ENCODE measurements at regions not wholly inside any gene's neighbourhood (a gene's known extent, or its start where the extent isn't known, plus 50 kb on each side); places are given as distances from the start of the nearest gene placed in this dataset.
A peak's percentile ranks its signal among the peaks of the same experiment; 100 is the strongest.

DNA sequence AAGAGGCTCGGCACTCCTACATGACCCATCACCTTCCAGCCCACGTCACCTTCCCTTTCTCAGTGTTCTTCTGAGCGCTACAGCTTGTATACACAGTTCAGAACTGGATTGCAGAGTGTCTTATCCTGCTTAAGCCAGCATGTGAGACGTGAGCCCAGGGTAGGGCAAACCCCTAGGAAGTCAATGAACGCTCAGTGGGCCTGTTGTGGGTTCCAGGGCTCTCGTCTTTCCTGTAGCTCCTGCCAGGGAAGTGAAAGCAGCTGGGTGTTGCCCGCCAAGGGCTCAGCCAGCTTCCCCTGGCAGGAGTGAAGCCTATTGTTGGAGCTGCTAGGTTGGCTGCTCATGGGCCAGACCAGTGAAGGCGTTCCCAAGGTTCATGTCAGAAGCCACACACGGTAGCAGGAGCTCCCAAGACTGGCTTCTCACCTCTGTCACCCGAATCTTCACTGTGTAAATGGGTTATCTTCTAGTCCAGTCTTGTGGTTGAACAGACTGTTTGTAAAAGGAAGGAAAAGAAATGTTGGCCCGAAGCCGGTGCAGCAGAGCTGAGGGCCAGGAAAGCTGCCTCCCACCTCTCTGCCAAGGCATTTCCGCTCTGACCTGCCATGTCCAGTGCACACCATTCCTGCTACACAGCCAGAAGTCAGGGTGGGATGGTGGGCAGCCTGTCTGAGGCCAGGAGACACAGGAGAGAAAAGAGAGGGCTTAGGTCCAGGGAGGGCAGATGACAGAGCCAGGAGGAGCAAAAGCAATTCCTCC, 69.6 kb upstream of the RMDN2 start:
- DNase-seq (peak in 1 of 5 donors; percentile 81), FAIRE-seq (no peak)
- intact Hi-C loops (cut with DNase I): no loop called here
- peak overlapping the region; percentile 48 to 63 for H3K27ac ChIP-seq (ENCODE audit: low read depth in 2 of 2, low read length in 2 of 2)
- no peaks in the 10 kb centered on the region for H3K36me3 ChIP-seq (ENCODE audit: control insufficient read depth in 2 of 3, insufficient read depth in 3 of 3, low read length in 3 of 3)
- no peaks in the 10 kb centered on the region for H3K27me3 ChIP-seq (ENCODE audit: control insufficient read depth, insufficient read depth, low read length)
- TF ChIP-seq, protein P1, sequence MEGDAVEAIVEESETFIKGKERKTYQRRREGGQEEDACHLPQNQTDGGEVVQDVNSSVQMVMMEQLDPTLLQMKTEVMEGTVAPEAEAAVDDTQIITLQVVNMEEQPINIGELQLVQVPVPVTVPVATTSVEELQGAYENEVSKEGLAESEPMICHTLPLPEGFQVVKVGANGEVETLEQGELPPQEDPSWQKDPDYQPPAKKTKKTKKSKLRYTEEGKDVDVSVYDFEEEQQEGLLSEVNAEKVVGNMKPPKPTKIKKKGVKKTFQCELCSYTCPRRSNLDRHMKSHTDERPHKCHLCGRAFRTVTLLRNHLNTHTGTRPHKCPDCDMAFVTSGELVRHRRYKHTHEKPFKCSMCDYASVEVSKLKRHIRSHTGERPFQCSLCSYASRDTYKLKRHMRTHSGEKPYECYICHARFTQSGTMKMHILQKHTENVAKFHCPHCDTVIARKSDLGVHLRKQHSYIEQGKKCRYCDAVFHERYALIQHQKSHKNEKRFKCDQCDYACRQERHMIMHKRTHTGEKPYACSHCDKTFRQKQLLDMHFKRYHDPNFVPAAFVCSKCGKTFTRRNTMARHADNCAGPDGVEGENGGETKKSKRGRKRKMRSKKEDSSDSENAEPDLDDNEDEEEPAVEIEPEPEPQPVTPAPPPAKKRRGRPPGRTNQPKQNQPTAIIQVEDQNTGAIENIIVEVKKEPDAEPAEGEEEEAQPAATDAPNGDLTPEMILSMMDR (IDR thresholded peaks at IDR 0.05; ENCODE audit: borderline replicate concordance, extremely low read depth, insufficient read depth): no peak
- H3K4me1 ChIP-seq (ENCODE audit: control insufficient read depth in 2 of 3, insufficient read depth in 2 of 3, low read depth in 1 of 3, low read length in 3 of 3): peaks cover 0 to 16% (median 12%) of the 10 kb centered on the region in 3 donors
- H3K9ac ChIP-seq (ENCODE audit: low read length in 3 of 3): no peak overlapping the region
- no peaks in the 10 kb centered on the region for H3K9me3 ChIP-seq (ENCODE audit: control insufficient read depth in 2 of 3, insufficient read depth in 1 of 3, low read length in 3 of 3)
- H3K4me3 ChIP-seq (ENCODE audit: low read length in 3 of 3): no peak overlapping the region

DNA sequence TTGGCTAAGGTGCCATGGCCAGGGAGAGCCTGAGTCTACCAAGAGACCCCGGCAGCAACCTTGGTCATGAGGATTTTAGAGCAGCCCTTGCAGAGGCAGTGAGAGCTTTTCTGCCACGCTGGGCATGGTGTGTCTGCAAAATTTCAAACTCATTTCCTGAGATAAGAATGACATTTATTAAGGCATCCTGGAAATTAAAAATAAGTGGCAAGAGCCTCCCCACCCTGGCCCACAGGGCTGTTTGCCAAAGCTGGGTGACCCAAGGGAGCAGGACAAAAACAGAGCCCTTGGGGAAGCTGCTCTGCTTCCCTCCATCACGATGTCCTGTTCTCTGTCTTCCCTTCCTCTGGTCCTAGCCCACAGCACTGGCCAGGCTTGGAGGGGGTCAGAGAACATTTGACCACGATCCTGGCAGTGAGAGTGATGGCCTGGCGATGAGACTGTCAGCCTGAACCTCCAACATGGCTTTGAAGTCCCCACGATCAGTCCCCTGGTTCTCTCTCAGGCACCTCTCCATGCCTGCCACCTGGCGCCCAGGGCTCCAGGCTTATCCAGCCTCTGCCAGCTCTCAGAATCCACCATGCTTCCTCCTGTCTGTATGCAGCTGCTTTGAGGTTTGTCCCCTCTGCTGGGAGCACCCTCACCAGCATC, 68.9 kb upstream of the RMDN2 start:
- TF ChIP-seq, protein P1 (IDR thresholded peaks at IDR 0.05; ENCODE audit: borderline replicate concordance, extremely low read depth, insufficient read depth): no peak
- Histone ChIP-seq H3K9ac (ENCODE audit: low read length in 3 of 3) (no peak overlapping the region), H3K36me3 (ENCODE audit: control insufficient read depth in 2 of 3, insufficient read depth in 3 of 3, low read length in 3 of 3) (no peaks in the 10 kb centered on the region), H3K9me3 (ENCODE audit: control insufficient read depth in 2 of 3, insufficient read depth in 1 of 3, low read length in 3 of 3) (no peaks in the 10 kb centered on the region), H3K4me1 (ENCODE audit: control insufficient read depth in 2 of 3, insufficient read depth in 2 of 3, low read depth in 1 of 3, low read length in 3 of 3) (peaks cover 0 to 16% (median 12%) of the 10 kb centered on the region in 3 donors), H3K27ac (ENCODE audit: low read depth in 2 of 2, low read length in 2 of 2) (peak overlapping the region; percentile 40 to 48), H3K4me3 (ENCODE audit: low read length in 3 of 3) (no peak overlapping the region), H3K27me3 (ENCODE audit: control insufficient read depth, insufficient read depth, low read length) (no peaks in the 10 kb centered on the region)
- DNase-seq (peak in 1 of 5 donors; percentile 70), FAIRE-seq (no peak)
- intact Hi-C loops (cut with DNase I): no loop called here

DNA sequence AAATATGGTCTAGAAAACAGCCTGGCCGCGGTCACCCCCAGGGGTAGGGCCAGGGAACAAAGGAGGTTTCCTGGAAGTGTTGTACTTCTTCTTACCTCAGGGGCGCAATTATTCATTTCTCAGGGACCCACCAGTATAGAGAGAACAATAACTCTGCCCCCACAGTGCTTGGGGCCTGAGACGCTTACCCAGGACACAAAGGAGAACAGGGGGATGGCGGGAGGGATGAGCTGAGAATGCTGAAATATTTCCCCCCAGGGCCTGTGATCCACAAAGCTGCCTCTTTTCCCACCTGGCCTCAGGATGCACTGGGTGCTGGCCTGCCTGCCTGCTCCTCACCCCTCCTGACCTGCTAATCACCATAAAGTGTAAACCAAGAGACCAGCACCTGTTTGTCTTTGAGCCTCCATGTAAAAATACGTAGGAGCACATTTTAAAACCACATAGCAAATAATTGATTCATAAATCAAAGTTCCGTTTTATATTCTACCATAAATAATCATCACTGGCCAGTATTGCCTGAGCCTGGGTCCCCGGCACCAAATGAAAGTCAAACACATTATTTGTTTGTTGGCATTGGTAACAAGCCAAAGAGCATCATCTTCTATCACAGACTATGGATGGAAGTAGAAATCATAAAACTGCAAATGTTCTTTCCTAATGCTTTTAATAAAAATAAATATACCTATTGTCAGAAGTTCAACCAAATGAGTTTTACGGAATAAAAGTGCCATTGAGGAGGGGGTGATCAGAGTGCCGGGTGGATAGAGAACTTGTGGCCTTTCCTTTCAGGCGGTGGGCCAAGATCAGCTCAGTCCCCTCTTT, 67.3 kb upstream of the RMDN2 start:
- H3K9me3 ChIP-seq (ENCODE audit: control insufficient read depth in 2 of 3, insufficient read depth in 1 of 3, low read length in 3 of 3): no peaks in the 10 kb centered on the region
- H3K4me1 ChIP-seq (ENCODE audit: control insufficient read depth in 2 of 3, insufficient read depth in 2 of 3, low read depth in 1 of 3, low read length in 3 of 3): peaks cover 0 to 14% (median 12%) of the 10 kb centered on the region in 3 donors
- no peak overlapping the region for H3K4me3 ChIP-seq (ENCODE audit: low read length in 3 of 3)
- no peaks in the 10 kb centered on the region for H3K36me3 ChIP-seq (ENCODE audit: control insufficient read depth in 2 of 3, insufficient read depth in 3 of 3, low read length in 3 of 3)
- DNase-seq (peak in 3 of 5 donors; percentile 41 to 79 (median 46)), FAIRE-seq (no peak)
- H3K27me3 ChIP-seq (ENCODE audit: control insufficient read depth, insufficient read depth, low read length): no peaks in the 10 kb centered on the region
- TF ChIP-seq, protein P1 (IDR thresholded peaks at IDR 0.05; ENCODE audit: borderline replicate concordance, extremely low read depth, insufficient read depth): no peak
- intact Hi-C loops (cut with DNase I): no loop called here
- H3K27ac ChIP-seq (ENCODE audit: low read depth in 2 of 2, low read length in 2 of 2): no peak overlapping the region
- H3K9ac ChIP-seq (ENCODE audit: low read length in 3 of 3): no peak overlapping the region

All from kidney (tissue), 13 donors.